HG03066 (cell line): ENCODE measurements at regions not wholly inside any gene's neighbourhood (a gene's known extent, or its start where the extent isn't known, plus 50 kb on each side); places are given as distances from the start of the nearest gene placed in this dataset.

Experiments
- ATAC-seq: cut with Tn5 transposase; IDR thresholded peaks from one replicate; pipeline ENCODE4 v1.9.1; 2021; ENCODE audit warnings: low read depth; ENCODE audit not compliant: unreplicated experiment

DNA sequence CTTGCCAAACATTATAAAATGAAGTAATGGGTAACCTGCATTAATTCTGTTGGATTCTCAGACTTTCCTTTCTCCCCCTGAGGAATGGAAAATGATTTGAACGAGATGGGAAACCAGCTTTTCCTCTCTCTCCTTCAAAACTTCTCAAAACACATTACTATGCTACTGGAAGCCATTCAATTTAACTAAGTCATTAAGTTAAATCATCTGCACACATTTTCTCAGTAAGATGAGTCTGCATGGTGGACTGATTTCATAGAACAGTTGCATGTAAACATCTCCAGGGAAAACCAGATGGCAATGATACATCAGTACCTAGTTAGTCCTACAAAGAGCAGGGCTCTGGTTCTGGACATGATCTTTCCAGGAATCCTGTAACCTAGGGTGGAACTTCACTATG lies 59.9 kb downstream of the BMP4 start:
- no peak for ATAC-seq

DNA sequence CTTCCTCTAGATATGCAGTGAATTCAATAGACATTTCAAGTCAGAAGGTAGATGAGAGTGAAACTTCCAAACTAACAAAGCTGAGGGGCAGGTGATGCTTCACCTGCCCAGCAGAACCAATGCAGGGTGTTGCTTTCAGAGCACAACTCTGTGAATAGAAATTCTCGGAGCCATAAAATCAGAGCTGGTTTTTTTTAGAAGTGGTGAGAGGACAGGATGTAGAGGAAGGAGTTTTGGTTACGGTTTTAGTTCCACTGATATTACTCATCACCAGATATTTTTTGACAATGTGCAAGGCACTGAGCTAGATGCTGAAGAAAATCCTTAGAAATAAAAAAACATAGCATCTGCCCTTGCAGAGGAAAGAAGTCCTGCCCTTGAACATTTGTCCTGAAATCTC lies 62.2 kb downstream of the BMP4 start:
- no peak for ATAC-seq

DNA sequence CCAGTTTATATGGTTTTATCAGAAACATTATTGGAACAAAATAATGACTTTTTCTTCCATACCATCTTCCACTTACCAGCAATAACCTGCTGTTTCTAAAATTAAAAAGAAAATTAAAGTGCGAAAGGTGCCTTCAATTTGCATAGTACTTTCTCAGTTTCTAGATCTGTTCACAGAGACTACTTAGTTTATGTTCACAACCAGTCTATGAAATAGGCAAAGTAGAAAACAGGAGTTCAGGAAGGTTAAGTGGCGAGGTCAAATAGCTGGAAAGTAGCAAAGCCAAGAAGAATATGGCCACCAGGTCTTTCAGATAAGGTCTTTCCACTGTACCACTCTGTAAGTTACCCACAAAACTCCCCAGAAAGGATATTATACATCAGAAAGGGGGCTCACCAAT lies 63.3 kb downstream of the BMP4 start:
- ATAC-seq: no peak

DNA sequence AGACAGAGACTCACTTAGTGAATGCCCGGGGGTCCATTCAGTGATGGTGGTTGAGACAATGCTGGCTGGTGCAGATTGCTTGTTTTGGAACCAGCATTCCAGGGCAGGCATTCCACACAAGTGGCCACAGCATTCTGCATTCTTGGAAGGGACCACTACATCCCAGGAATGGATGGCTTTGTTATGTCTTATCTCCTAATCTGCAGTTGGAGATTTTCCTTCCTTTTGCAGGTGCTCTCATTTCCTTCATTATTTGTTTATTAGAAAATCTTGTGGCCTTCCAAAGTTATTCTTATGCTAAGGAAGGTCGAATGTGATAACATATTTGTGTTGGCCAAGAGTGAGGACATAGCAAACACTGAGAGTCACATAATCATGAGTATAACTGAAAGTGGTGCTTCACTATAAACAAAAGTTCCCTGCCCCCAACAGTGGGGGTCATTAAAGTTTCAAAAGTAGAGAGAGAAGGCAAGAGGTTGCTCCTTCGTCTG lies 66.0 kb downstream of the BMP4 start:
- no peak for ATAC-seq

DNA sequence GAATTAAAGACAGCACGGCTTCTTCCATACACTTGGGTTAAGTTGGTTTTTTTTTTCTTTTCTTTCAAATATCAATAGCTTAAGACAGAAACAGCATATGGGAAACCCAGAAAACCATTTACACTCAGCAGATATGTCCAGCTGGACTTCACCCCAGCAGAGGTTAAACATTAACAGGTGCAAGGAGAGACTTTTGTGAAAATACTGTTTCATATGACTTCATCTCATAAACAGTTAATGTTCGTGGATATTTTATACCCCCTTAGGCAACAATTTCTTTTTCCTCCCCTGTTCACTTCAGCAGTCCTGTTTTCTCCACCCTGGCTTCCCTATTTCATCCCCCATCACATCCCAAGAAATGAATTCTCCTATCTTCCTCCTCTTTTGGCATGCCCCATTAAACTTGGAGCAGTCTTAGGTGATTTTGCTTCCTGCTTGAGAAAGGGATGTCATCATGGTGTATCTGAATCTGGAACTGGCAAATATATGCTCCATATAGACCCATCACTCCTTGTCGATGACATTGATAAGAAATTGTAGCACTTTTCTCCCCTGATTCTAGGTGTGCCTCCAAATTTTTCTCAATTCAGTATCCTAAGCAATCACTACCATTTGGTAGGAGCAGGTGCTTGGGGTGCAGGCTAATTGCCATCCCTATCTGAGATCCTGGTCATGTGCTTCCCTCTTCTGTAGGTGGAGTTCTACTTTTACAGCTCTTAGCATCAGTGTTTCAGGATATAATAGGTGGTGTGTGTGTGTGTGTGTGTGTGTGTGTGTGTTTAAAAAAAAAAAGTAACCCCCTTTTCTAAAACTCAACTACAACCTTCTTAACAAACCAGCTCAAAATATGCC lies 67.9 kb downstream of the BMP4 start:
- no peak for ATAC-seq

DNA sequence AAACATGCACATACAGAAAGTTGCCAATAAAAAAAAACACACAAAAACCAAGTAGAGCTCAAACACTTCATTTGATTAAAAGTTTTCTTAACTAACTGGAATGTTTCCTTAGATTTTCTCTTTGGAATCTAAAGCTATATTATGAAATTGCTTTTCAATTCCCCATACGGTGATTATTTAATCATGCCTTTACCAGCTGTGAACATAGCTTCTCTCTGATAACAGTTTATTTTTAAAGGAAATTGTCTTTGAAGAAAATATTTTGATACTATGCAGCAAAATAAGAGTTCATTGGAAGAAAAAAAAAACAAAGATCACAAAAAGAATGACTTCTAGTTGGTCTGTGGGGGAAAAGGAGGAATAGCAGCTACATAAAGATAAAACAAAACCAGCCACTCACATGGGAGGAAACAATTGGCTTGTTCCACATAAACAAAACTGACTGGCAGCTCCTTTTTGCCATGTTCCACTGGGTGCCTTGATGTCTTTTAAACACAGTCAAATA lies 71.4 kb downstream of the BMP4 start:
- ATAC-seq: no peak

DNA sequence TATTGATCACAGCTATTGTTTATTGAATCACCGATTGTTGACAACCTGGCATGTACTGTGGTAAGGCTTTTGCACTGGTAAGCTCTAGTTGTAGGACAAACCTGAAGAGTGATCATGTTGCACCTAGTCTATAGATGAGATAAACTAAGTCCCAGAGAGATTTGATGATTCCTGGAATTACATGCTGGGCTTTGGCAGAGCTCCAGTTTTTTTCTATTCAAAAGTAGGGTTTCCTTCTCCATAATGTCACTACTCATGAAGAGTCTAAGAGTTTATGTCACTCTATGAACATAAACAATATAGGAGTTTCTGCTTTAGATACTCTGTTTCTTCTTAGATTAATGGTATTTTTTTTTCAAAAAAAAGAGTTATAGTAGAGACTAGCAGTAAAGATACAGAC lies 72.0 kb downstream of the BMP4 start:
- no peak for ATAC-seq

DNA sequence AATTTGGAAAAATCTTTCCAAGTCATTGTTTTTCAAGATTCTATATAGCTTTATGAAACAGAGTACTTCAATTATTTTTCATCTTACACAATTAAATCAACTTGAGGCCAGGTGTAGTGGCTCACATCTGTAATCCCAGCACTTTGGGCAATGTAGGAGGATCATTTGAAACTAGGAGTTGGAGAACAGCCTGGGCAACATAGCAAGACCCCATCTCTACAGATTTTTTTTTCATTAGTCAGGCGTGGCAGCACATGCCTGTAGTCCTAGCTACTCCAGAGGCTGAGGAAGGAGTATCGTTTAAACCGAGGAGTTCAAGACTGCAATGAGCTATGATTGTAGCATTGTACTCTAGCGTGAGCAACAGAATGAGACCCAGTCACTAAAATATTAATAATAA lies 72.9 kb downstream of the BMP4 start:
- ATAC-seq: no peak

DNA sequence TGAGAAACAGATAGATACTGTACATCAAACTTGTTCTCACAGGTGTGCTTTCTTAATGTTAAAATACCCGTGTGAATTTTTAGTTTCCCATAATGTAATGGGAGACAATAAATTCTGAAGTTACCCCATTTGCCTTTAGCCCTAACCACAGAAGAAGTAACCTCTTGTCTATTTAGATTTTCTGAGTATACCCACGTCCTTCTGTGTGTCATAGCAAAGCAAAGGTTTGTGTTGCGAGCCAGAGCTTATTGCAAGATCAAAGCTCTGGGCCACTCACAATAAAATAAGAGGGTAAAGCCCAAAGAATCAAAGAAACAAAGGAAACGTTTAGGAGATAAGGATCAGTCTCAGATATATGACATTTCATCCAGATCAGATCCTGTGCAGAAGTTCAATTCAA lies 73.9 kb downstream of the BMP4 start:
- ATAC-seq: no peak

DNA sequence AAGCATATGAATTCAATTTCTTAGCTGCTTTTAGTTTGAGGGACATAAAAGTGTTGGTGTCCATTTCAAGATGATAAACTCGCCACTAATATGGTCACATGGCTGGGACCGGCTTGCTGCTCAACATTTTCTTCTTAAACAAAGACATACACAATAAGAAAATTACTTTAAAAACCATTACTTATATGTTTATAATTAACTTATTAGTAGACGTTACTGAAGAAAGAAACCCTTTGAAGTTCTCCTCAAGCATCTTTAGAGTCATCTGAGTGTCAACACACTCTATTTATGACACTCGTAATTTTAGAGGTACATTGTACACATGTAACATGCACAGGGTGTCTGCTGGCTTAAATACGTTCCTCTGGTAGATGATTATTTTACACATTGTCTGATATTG lies 74.7 kb downstream of the BMP4 start:
- ATAC-seq: no peak

DNA sequence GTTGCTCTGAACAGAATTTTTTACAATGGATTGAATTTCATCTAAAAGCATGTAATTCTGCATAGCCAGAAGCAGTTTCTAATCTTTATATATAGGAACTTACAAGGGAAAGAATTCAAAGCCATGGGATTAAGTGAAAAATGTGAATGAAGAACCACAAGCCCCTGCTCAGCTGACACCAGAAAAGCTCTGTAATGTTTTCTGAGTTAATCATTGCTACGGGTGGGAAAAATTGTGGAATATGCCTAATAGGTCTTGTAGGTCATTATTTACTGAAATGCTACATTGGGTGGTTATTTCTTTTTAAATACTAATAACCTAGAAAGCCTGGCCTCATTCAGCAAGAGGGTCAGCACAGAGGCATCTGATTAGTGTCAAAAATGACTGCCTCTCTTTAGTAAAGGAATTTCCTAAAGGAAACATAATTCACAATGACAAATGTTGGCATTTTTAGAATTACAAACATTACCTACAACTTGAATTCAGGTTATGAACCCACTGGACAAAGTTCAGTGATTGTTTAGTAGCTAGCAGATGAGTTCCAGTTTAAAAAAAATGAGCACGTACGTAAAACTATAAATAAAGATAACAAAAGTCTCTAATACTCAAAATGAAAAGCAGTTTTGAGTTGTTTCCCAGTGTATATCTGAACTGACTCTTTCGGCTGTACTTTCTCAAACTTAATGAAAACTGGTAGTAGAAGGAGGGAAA lies 75.3 kb downstream of the BMP4 start:
- ATAC-seq: no peak

DNA sequence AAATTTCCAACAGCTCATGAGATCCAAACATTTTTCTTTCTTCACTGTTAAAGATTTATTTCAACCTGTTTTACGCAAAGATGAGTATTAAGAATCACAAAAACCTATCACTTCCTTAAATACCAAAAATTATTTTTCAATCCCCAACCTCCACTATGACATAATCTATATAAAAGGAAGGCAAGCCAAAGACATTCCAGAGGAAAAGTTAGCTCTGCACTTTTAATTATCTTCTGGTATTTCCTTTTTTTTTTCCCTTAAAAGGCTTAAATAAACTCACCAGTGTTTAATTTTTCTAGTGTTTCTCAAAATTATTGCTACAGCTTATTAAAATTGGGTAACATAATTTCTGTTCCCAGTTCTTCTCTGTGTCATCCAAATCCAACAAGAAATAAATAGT lies 75.9 kb downstream of the BMP4 start:
- no peak for ATAC-seq

DNA sequence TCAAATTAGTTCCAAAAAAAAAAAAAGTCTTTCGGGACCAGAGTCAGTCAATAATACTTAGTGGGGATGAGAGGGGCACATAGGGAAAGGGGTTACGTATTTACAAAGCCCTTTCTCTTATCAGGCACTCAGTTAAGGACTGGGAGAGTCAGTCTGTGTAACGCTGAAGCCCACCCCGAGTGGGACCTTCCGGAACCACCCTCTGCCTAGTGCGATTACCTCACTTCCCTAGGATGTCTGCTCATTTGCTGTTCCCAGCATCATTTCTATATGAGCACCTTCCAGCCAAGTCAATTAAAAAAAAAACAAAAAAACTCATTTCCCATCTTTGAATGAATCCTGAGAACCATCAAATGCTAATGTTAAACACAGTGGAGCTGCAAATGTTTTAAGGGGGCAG lies 76.9 kb downstream of the BMP4 start:
- ATAC-seq: no peak

DNA sequence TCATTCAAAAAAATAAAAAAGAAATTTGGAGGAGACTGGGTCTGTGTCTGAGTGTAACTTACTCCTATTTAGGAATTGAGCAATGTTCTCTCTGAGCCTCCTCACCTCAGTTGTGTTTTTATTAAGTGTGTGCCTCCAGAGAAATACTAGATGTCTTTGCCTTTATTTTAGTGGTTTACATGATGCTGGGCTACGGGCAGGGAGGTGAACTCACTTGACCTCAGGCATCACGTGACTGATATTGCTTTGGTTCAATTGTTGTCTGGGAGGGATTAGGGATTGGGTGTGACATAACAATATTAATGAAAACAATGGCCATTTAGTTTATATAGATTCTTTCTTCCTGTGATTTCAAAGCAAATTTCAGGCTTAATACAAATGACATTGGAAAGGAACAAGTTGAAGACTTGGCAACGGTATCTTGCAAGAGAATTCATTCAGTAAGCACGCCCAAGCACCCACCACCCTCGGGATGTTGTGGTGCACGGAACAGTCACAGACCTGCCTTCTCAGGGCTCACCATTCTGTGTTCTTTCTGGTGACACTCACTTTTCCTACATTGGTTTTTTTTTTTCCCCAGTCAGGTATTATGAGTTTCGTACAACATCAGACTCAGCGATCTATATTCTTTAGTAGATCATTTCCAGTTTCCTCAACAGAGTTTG lies 77.5 kb downstream of the BMP4 start:
- no peak for ATAC-seq

DNA sequence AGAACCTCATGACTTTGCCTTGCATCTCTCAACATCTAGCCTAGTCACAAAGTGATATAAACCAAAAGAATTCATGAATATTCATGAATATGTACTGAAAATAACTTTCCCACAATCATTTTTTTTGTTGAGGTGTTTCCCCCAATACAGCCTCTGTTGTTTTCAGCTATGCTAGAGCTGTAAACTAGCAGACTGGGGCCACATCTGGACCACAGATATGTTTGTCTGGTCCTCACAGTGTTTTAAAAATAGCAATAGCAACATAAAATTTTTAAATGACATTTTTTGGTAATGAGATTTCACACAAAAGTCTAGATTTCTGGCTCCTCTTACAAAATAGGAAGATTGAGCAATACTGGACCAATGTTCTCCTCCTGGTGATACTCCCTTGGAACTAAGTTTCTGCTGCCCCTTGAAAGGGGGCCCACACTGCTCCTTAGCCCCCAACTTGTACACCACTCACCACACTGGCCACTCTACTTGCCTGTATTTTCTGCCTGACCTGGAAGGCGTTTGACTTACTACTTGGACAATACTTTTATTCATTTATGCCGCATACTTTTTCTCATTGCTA lies 81.2 kb downstream of the BMP4 start:
- no peak for ATAC-seq

DNA sequence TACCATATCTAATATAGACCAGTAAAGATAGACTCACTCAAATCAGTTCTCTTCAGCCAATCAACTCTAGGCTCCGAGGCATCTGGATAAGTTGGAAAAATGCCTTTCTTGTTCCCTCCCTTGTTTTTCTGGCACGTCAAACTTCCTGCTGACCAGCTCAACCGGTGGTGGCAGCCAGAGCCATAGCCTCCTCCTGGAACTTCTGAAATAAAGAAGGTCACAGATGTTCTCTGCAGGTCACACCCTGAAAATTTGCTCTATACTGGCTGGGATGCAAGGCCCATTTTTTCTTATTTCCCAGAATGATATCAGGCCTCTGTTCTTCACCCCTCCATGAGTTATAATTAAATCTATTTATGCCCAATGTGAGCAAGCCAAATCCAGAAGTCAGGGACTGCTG lies 81.9 kb downstream of the BMP4 start:
- ATAC-seq: no peak

DNA sequence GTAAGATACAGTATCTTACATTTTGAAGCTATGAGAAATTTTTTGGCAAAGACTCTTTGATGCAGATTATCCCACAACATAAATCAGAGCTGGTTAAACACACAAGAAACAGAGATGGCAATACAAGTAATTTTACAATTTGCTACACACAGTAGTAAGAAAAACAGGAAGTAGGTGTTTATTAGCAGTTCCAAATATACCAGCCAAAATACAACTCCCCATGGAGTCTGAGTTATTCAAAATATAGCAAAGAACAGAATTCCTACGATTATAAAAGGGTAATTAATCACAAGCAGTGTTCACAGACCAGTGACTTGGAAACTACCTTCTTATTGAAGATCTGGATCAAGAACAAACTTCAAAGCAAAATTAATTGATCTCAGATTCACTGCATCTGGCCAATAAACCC lies 83.9 kb downstream of the BMP4 start:
- no peak for ATAC-seq

DNA sequence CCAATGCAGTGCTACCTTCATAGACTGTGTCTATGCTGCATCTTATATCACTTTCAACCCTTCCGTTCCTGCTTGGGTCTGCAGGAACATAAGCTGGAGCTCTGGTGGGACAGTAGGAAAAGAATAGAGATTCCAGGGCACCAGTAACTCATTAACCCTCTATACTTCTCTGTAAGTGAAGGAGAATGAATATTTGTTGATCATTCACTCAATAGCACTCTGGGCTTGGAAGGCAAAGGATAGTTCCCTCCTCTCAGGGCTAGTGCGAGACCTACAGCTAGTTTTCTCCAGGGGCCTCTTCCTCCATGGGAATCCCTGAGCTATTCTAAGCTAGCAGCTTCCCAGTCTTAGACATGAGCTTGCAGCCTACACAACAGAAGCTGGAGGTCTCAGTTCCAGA lies 84.7 kb downstream of the BMP4 start:
- ATAC-seq: no peak

DNA sequence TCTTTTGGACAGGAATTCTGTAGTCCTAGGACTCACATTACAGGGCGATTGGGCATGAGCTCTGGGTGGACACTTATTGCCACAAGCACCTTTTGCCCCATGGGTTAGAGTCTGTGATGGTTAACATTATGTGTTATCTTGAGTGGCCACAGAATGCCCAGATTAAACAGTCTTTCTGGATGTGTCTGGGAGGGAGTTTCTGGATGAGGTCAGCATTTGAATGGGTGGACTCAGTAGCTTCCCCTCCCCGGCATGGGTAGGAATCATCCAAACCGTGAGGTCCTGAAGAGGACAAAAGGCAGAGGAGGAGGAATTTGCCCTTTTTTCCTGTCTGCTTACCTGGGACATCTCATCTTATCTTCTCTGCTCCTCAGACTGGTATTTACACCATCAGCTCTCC lies 85.6 kb downstream of the BMP4 start:
- no peak for ATAC-seq

DNA sequence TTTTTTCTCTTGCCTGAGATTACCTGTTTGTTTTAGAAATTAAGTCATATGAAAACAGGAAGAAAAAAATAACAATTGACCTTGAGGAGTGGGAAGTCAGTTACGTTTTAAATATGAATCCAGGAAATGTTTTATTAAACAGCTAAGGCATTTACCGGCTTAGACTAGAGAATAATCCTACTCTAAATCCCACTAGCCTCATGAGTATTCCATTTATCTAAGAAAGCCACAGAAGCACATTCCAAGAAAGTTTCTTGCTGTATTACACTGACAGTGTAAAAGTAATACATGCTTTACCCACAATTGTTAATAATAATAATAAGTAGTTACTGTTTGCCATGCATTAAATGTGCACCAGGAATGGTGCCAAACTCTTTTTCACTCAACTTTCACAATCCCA lies 90.9 kb downstream of the BMP4 start:
- no peak for ATAC-seq

DNA sequence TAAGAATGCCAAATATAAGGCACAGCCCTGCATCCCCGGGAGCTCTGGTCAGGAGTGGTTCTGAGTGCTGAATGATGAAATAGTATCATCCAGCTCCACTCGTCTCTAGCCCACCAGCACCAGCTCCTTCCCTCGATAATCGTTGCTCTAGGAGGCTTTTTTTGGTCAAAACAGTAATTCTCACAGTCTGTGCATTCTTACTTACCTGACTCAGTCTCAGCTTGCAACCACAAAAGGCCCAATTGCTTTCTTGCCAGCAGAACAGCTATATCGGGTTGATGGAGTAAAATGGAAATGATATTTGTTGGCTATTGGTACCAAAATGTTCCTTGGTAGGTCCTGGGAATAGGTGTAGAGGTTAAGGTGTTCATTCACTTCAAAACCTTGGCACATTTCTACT lies 94.8 kb downstream of the BMP4 start:
- ATAC-seq: no peak
